ENCODE measurements at regions not wholly inside any gene's neighbourhood (a gene's known extent, or its start where the extent isn't known, plus 50 kb on each side); places are given as distances from the start of the nearest gene placed in this dataset.
A peak's percentile ranks its signal among the peaks of the same experiment; 100 is the strongest.
"Not testable (repeated sequence)": the region's sequence is repeated elsewhere in the genome, so short reads cannot be mapped to it uniquely, and the experiment has no call there.

DNA sequence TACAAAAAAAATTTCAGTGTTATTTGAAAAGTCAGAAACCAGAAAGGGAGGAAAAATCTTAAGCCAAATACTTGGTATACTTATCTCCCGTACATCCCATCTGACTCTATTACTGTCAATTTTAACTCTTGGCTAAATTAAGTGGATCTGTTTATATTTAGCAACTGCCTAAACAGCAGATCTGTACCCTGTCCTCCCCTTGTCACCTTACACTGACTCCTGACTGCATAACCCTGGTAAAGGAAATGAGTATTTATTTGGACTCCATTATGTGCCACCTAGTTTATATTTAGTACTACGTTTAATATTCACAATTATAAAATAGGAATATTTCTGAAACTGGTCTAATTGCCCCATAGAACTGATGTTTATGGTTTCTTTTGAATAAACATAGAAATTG, 730.2 kb upstream of the GJE1 start:
- H3K27me3 ChIP-seq (ENCODE audit: control insufficient read depth, insufficient read depth, low read length): no peaks in the 10 kb centered on the region
- no peak overlapping the region for H3K4me3 ChIP-seq (ENCODE audit: low read length)
- H3K4me1 ChIP-seq (ENCODE audit: control insufficient read depth, insufficient read depth, low read length): no peaks in the 10 kb centered on the region
- DNase-seq (ENCODE audit: low read depth, low spot score): no peak
- H3K27ac ChIP-seq (ENCODE audit: low read length): no peak overlapping the region
- no peaks in the 10 kb centered on the region for H3K36me3 ChIP-seq (ENCODE audit: control insufficient read depth, insufficient read depth, low read length)
- H3K9me3 ChIP-seq (ENCODE audit: control insufficient read depth, insufficient read depth, low read length): no peaks in the 10 kb centered on the region
- WGBS (ENCODE audit: insufficient coverage, insufficient read length): no CpG with 5 or more reads among the region's 2 CpGs

DNA sequence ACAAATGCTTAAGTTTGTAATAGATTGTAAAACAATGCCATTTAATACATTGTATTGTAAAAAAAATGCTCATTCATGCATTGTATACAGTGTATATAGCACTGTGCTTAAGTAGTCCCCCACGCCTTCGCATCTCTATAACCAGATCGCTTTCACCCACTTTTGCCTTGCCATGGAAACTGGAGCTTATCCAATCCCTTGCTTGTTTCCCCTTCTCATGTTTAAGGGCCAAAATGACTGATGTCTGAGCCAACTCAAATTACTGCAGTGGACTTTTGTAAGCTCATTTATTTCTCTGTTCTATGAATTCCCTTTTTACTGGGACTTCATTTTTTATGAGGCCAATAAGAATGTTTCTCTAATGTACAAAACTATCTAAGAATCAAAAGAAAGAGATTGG, 730.9 kb upstream of the GJE1 start:
- WGBS (ENCODE audit: insufficient coverage, insufficient read length): no CpG with 5 or more reads among the region's 3 CpGs
- Histone ChIP-seq H3K4me1 (ENCODE audit: control insufficient read depth, insufficient read depth, low read length) (no peaks in the 10 kb centered on the region), H3K27me3 (ENCODE audit: control insufficient read depth, insufficient read depth, low read length) (no peaks in the 10 kb centered on the region), H3K4me3 (ENCODE audit: low read length) (no peak overlapping the region), H3K9me3 (ENCODE audit: control insufficient read depth, insufficient read depth, low read length) (no peaks in the 10 kb centered on the region), H3K27ac (ENCODE audit: low read length) (no peak overlapping the region), H3K36me3 (ENCODE audit: control insufficient read depth, insufficient read depth, low read length) (no peaks in the 10 kb centered on the region)
- DNase-seq (ENCODE audit: low read depth, low spot score): no peak

DNA sequence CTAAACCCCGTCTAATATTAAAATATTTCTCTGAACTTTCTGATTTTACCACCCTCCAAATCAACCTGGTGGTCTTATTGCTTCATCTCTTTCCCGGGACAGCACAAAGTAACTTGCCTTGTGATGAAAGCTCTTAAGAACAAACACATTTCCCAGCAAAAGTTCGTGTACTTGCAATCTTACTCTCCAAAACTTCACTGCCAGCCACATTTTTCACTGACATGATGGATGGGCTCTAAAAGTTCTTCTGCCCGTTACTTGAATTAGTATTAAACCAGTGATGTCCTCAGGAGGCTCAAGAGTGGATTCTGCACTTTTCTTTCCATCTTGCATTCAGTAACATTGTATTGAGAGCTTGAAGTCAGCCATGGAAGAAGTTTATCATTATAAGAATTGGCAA, 731.6 kb upstream of the GJE1 start:
- Histone ChIP-seq H3K4me1 (ENCODE audit: control insufficient read depth, insufficient read depth, low read length) (no peaks in the 10 kb centered on the region), H3K9me3 (ENCODE audit: control insufficient read depth, insufficient read depth, low read length) (no peaks in the 10 kb centered on the region), H3K27ac (ENCODE audit: low read length) (no peak overlapping the region), H3K27me3 (ENCODE audit: control insufficient read depth, insufficient read depth, low read length) (no peaks in the 10 kb centered on the region), H3K36me3 (ENCODE audit: control insufficient read depth, insufficient read depth, low read length) (no peaks in the 10 kb centered on the region), H3K4me3 (ENCODE audit: low read length) (no peak overlapping the region)
- WGBS (ENCODE audit: insufficient coverage, insufficient read length): no CpG with 5 or more reads among the region's 4 CpGs
- DNase-seq (ENCODE audit: low read depth, low spot score): no peak

GRCh38 chr6:141398949-141399348, 733.8 kb upstream of the GJE1 start:
- Histone ChIP-seq H3K4me3 (ENCODE audit: low read length) (no peak overlapping the region), H3K9me3 (ENCODE audit: control insufficient read depth, insufficient read depth, low read length) (no peaks in the 10 kb centered on the region), H3K27ac (ENCODE audit: low read length) (no peak overlapping the region), H3K36me3 (ENCODE audit: control insufficient read depth, insufficient read depth, low read length) (peaks cover 10% of the 10 kb centered on the region; the same call in 1 of the 2 replicates), H3K27me3 (ENCODE audit: control insufficient read depth, insufficient read depth, low read length) (no peaks in the 10 kb centered on the region), H3K4me1 (ENCODE audit: control insufficient read depth, insufficient read depth, low read length) (no peaks in the 10 kb centered on the region; the same call in 1 of the 2 replicates)
- DNase-seq (ENCODE audit: low read depth, low spot score): no peak
- no CpG with 5 or more reads among the region's 3 CpGs for WGBS (ENCODE audit: insufficient coverage, insufficient read length)

DNA sequence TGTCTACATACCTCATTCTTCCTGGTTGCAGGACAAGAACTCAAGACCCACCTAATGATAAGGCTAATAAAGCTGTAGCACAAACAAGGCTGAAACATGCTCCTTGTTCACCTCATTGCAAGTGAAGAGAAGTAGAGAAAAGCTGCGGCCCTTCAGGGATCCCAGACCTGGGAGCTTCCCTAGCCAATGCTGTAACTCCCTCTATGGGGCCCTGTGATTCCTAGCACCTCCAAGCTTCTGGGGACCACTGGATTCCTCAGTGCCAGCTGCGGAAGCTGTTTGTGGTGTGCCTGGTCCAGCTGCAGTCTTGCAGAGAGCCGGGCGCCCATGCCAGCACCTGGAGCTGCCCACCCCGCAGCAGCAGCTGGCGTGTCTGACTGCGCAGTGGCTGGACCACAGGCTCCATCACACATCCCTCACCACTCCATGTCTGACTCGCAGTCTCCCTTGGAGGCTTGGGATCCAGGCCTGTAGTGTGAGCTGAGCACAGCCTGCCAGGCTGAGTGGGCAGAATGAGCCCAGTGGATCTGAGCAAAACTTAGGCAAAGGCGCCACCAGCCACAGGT, 737.2 kb upstream of the GJE1 start:
- Histone ChIP-seq H3K36me3 (ENCODE audit: control insufficient read depth, insufficient read depth, low read length) (peaks cover 11% of the 10 kb centered on the region; the same call in 1 of the 2 replicates), H3K9me3 (ENCODE audit: control insufficient read depth, insufficient read depth, low read length) (no peaks in the 10 kb centered on the region), H3K27me3 (ENCODE audit: control insufficient read depth, insufficient read depth, low read length) (no peaks in the 10 kb centered on the region), H3K27ac (ENCODE audit: low read length) (no peak overlapping the region), H3K4me3 (ENCODE audit: low read length) (no peak overlapping the region), H3K4me1 (ENCODE audit: control insufficient read depth, insufficient read depth, low read length) (no peaks in the 10 kb centered on the region; the same call in 1 of the 2 replicates)
- DNase-seq (ENCODE audit: low read depth, low spot score): no peak
- no CpG with 5 or more reads among the region's 9 CpGs for WGBS (ENCODE audit: insufficient coverage, insufficient read length)

- WGBS (ENCODE audit: insufficient coverage, insufficient read length): no CpG with 5 or more reads among the region's 13 CpGs
- H3K4me1 ChIP-seq (ENCODE audit: control insufficient read depth, insufficient read depth, low read length): no peaks in the 10 kb centered on the region; the same call in 1 of the 2 replicates
- peaks cover 11% of the 10 kb centered on the region; the same call in 1 of the 2 replicates for H3K36me3 ChIP-seq (ENCODE audit: control insufficient read depth, insufficient read depth, low read length)
- DNase-seq (ENCODE audit: low read depth, low spot score): no peak
- H3K27ac ChIP-seq (ENCODE audit: low read length): no peak overlapping the region
- no peaks in the 10 kb centered on the region for H3K9me3 ChIP-seq (ENCODE audit: control insufficient read depth, insufficient read depth, low read length)
- H3K4me3 ChIP-seq (ENCODE audit: low read length): no peak overlapping the region
- H3K27me3 ChIP-seq (ENCODE audit: control insufficient read depth, insufficient read depth, low read length): no peaks in the 10 kb centered on the region
Observed at GRCh38 chr6:141394565-141395051, 738.1 kb upstream of the GJE1 start.

GRCh38 chr6:141394125-141394536, 738.6 kb upstream of the GJE1 start:
- H3K4me1 ChIP-seq (ENCODE audit: control insufficient read depth, insufficient read depth, low read length): no peaks in the 10 kb centered on the region; the same call in none of the 2 replicates
- H3K27ac ChIP-seq (ENCODE audit: low read length): no peak overlapping the region
- H3K27me3 ChIP-seq (ENCODE audit: control insufficient read depth, insufficient read depth, low read length): no peaks in the 10 kb centered on the region
- H3K36me3 ChIP-seq (ENCODE audit: control insufficient read depth, insufficient read depth, low read length): peaks cover 11% of the 10 kb centered on the region; the same call in 1 of the 2 replicates
- H3K9me3 ChIP-seq (ENCODE audit: control insufficient read depth, insufficient read depth, low read length): no peaks in the 10 kb centered on the region
- H3K4me3 ChIP-seq (ENCODE audit: low read length): no peak overlapping the region
- DNase-seq (ENCODE audit: low read depth, low spot score): no peak
- WGBS (ENCODE audit: insufficient coverage, insufficient read length): no CpG with 5 or more reads among the region's 8 CpGs

DNA sequence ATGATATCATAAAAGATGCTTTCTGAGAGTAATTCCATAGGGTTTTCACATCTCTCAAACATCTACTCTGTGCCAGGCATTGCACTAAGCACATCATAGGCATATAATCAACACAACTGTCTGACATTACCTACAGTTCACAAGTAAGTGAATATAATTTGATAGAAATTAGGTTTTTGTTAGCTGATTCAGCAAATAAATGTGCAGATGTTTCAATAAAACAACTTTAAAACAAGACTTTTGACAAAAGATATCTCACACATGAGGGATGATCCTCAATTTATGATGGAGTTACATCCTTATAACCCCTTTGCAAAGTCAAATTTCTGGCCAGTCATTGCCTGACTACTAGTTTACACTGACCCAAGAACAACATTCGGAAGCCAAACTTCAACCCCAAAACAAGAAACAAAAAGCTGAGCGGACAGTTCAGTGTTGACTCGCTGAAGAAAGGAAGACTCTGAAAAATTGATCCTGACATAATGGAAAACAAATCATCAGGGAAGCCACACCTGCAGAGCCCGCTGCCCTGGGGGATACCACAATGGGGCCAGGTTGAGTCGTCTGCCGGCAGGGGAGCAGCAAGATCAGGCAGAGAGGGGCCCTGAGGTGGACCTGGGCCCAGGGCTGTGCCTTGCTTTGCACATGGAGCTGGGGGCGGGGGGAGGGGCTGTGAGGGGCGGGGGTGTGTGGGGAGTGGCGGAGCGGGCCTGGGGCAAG, 739.2 kb upstream of the GJE1 start:
- WGBS (ENCODE audit: insufficient coverage, insufficient read length): no CpG with 5 or more reads among the region's 10 CpGs
- no peaks in the 10 kb centered on the region; the same call in none of the 2 replicates for H3K4me1 ChIP-seq (ENCODE audit: control insufficient read depth, insufficient read depth, low read length)
- no peaks in the 10 kb centered on the region for H3K27me3 ChIP-seq (ENCODE audit: control insufficient read depth, insufficient read depth, low read length)
- H3K27ac ChIP-seq (ENCODE audit: low read length): no peak overlapping the region
- no peak for DNase-seq (ENCODE audit: low read depth, low spot score)
- no peaks in the 10 kb centered on the region for H3K9me3 ChIP-seq (ENCODE audit: control insufficient read depth, insufficient read depth, low read length)
- no peak overlapping the region for H3K4me3 ChIP-seq (ENCODE audit: low read length)
- H3K36me3 ChIP-seq (ENCODE audit: control insufficient read depth, insufficient read depth, low read length): peaks cover 11% of the 10 kb centered on the region; the same call in 1 of the 2 replicates

GRCh38 chr6:141391135-141391534, 741.6 kb upstream of the GJE1 start:
- not testable (repeated sequence) for H3K9me3 ChIP-seq (ENCODE audit: control insufficient read depth, insufficient read depth, low read length); H3K4me1 ChIP-seq (ENCODE audit: control insufficient read depth, insufficient read depth, low read length); H3K4me3 ChIP-seq (ENCODE audit: low read length); H3K27me3 ChIP-seq (ENCODE audit: control insufficient read depth, insufficient read depth, low read length); H3K27ac ChIP-seq (ENCODE audit: low read length); DNase-seq (ENCODE audit: low read depth, low spot score)
- WGBS (ENCODE audit: insufficient coverage, insufficient read length): no CpG with 5 or more reads among the region's 2 CpGs
- peaks cover 11% of the 10 kb centered on the region; the same call in 1 of the 2 replicates for H3K36me3 ChIP-seq (ENCODE audit: control insufficient read depth, insufficient read depth, low read length)

DNA sequence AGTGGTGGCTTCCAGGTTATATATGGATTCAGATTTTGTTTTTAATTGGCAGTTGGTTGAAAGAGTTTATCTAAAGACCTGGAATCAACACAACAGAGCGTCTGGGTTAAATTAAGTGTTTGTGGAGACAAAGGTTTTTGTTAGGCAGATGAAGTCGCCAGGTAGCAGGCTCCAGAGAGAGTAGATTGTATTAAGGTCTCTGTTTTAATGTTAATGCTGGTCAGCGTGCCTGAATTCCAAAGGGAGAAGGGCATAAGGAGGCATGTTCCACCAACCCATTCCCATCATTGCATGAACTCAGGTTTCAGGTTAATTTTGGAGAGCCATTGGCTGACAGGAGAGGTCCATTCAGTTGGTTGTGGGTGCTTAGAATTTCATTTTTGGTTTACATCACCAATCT, 744.1 kb upstream of the GJE1 start:
- H3K4me3 ChIP-seq (ENCODE audit: low read length): no peak overlapping the region
- DNase-seq (ENCODE audit: low read depth, low spot score): peak; percentile 58
- H3K27me3 ChIP-seq (ENCODE audit: control insufficient read depth, insufficient read depth, low read length): no peaks in the 10 kb centered on the region
- no peak overlapping the region for H3K27ac ChIP-seq (ENCODE audit: low read length)
- no peaks in the 10 kb centered on the region; the same call in 1 of the 2 replicates for H3K4me1 ChIP-seq (ENCODE audit: control insufficient read depth, insufficient read depth, low read length)
- H3K36me3 ChIP-seq (ENCODE audit: control insufficient read depth, insufficient read depth, low read length): no peaks in the 10 kb centered on the region
- WGBS (ENCODE audit: insufficient coverage, insufficient read length): no CpG with 5 or more reads among the region's 3 CpGs
- H3K9me3 ChIP-seq (ENCODE audit: control insufficient read depth, insufficient read depth, low read length): no peaks in the 10 kb centered on the region

Data from iPS DF 6.9 (cell line).